Lower leg skin (tissue), 3 donors: ENCODE measurements at regions not wholly inside any gene's neighbourhood (a gene's known extent, or its start where the extent isn't known, plus 50 kb on each side); places are given as distances from the start of the nearest gene placed in this dataset.

Experiments used
- CTCF ChIP-seq, 3 donors: fragments of 450-650 bp; IDR thresholded peaks; one replicate each; pipeline ENCODE4 v1.5.1; 2016; ENCODE audit warnings: antibody characterized with exemption in 3 of 3, mild to moderate bottlenecking in 3 of 3, moderate library complexity in 2 of 3
- POLR2A ChIP-seq, 2 donors: fragments of 450-650 bp; IDR thresholded peaks; one replicate each; pipeline ENCODE4 v1.6.1; 2016 to 2017; ENCODE audit warnings: antibody characterized with exemption in 2 of 2, mild to moderate bottlenecking in 1 of 2, moderate library complexity in 1 of 2

DNA sequence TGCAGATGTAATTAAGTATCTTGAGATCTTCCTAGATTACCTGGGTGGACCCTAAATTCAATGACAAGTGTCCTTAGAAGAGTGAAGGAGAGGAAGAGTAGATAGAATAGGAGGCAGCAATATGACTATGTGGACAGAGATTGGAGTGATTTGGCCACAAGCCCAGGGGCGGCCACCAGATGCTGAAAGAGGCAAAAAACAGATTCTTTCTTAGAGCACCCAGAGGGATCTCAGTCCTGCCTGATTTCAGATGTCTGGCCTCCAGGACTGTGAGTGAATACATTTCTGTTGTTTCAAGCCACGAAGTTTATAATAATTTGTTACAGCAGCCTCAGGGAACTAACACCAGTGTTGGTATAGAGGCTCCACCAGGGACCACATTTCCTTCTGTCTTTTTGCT lies 67.3 kb downstream of the DACT1 start:
- TF ChIP-seq CTCF (IDR thresholded peaks at IDR 0.05) (no peak), POLR2A (IDR thresholded peaks at IDR 0.05) (no peak)
